ENCODE measurements at regions not wholly inside any gene's neighbourhood (a gene's known extent, or its start where the extent isn't known, plus 50 kb on each side); places are given as distances from the start of the nearest gene placed in this dataset.

DNA sequence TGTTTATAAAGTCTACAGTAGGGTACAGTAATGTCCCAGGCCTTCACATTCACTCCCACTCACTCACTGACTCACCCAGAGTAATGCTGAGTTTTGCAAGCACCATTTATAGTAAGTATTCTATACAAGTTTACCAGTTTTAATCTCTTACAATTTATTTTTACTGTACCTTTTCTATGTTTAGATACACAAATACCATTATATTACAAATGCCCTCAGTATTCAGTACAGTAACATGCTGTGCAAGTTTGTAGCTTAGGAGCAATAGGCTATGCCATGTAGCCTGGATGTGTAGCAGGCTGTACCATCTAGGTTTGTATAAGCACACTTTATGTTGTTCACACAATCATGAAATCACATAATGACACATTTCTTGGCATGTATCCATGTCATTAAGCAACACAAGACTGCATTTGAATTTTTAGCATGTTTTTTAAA is 673.6 kb downstream of the CD109 start:
- H3K36me3 ChIP-seq (ENCODE audit: insufficient read depth, low read length) = no peaks in the 10 kb centered on the region
- H3F3A ChIP-seq (ENCODE audit: insufficient read depth, low read length, poor library complexity, severe bottlenecking) = no peaks in the 10 kb centered on the region
- no peaks in the 10 kb centered on the region for H3K79me2 ChIP-seq (replicated peaks; ENCODE audit: insufficient read depth, low read length)
- H3K27me3 ChIP-seq (ENCODE audit: insufficient read depth, low read depth, low read length) = no peaks in the 10 kb centered on the region
- H3K4me3 ChIP-seq (ENCODE audit: low read length) = no peak overlapping the region
- no peak overlapping the region for H3K9ac ChIP-seq (ENCODE audit: low read length)
- no peaks in the 10 kb centered on the region for H4K20me1 ChIP-seq (ENCODE audit: insufficient read depth)
- no peaks in the 10 kb centered on the region for H3K9me2 ChIP-seq (ENCODE audit: insufficient read depth, low read length)
- H3K4me2 ChIP-seq (ENCODE audit: low read length) = no peak overlapping the region
- no peak overlapping the region for H3K27ac ChIP-seq (ENCODE audit: low read length)
- no peak overlapping the region for H2AFZ ChIP-seq (ENCODE audit: low read depth, low read length)
- TF ChIP-seq MXI1 (conservative IDR thresholded peaks at IDR 0.05; ENCODE audit: poor library complexity, severe bottlenecking) (no peak), TAF1 (IDR thresholded peaks at IDR 0.05; ENCODE audit: low read depth) (no peak), SMC3 (conservative IDR thresholded peaks at IDR 0.05; ENCODE audit: poor library complexity) (no peak), RAD21 (conservative IDR thresholded peaks at IDR 0.05) (no peak), POLR2AphosphoS5 (IDR thresholded peaks at IDR 0.05) (no peak)
- H3K9me3 ChIP-seq (ENCODE audit: low read length) = no peaks in the 10 kb centered on the region

- no peaks in the 10 kb centered on the region for H3K79me2 ChIP-seq (replicated peaks; ENCODE audit: insufficient read depth, low read length)
- no peak overlapping the region for H3K4me2 ChIP-seq (ENCODE audit: low read length)
- TF ChIP-seq RAD21 (conservative IDR thresholded peaks at IDR 0.05) = no peak
- H3K36me3 ChIP-seq (ENCODE audit: insufficient read depth, low read length) = no peaks in the 10 kb centered on the region
- no peaks in the 10 kb centered on the region for H3F3A ChIP-seq (ENCODE audit: insufficient read depth, low read length, poor library complexity, severe bottlenecking)
- no peaks in the 10 kb centered on the region for H4K20me1 ChIP-seq (ENCODE audit: insufficient read depth)
- no peak overlapping the region for H3K27ac ChIP-seq (ENCODE audit: low read length)
- no peak overlapping the region for H2AFZ ChIP-seq (ENCODE audit: low read depth, low read length)
- no peak overlapping the region for H3K9ac ChIP-seq (ENCODE audit: low read length)
- no peaks in the 10 kb centered on the region for H3K27me3 ChIP-seq (ENCODE audit: insufficient read depth, low read depth, low read length)
- H3K4me3 ChIP-seq (ENCODE audit: low read length) = no peak overlapping the region
- H3K9me3 ChIP-seq (ENCODE audit: low read length) = no peaks in the 10 kb centered on the region
- no peaks in the 10 kb centered on the region for H3K9me2 ChIP-seq (ENCODE audit: insufficient read depth, low read length)
Observed at GRCh38 chr6:74368746-74369145, 672.7 kb downstream of the CD109 start.

DNA sequence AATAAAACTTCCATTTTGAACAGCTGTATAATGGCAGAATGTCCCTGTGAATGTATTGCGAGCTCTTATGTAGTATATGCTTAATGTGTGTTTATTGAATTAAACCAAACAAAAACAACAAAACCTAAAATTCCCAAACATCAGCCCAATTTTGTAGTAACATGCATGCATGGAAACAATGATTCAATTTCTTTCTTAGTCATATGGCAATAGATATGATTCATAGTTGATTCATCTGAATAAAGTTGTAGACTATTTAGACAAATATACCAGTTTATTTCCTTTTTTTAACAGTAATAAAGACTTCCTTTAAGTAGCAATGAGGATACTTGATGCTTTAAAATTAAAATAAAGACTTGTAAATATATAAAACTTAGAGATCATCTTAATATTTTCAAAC is 670.6 kb downstream of the CD109 start:
- Histone ChIP-seq H3F3A (ENCODE audit: insufficient read depth, low read length, poor library complexity, severe bottlenecking) (no peaks in the 10 kb centered on the region), H3K9me2 (ENCODE audit: insufficient read depth, low read length) (no peaks in the 10 kb centered on the region), H3K4me3 (ENCODE audit: low read length) (no peak overlapping the region), H3K9ac (ENCODE audit: low read length) (no peak overlapping the region), H2AFZ (ENCODE audit: low read depth, low read length) (no peak overlapping the region), H4K20me1 (ENCODE audit: insufficient read depth) (no peaks in the 10 kb centered on the region), H3K9me3 (ENCODE audit: low read length) (no peaks in the 10 kb centered on the region), H3K79me2 (replicated peaks; ENCODE audit: insufficient read depth, low read length) (no peaks in the 10 kb centered on the region), H3K36me3 (ENCODE audit: insufficient read depth, low read length) (no peaks in the 10 kb centered on the region), H3K27ac (ENCODE audit: low read length) (no peak overlapping the region), H3K27me3 (ENCODE audit: insufficient read depth, low read depth, low read length) (no peaks in the 10 kb centered on the region), H3K4me2 (ENCODE audit: low read length) (no peak overlapping the region)
- no peak for TF ChIP-seq SMC3 (conservative IDR thresholded peaks at IDR 0.05; ENCODE audit: poor library complexity)
- TF ChIP-seq EZH2 (IDR thresholded peaks at IDR 0.05; ENCODE audit: borderline replicate concordance, insufficient read depth, low read length, poor library complexity, severe bottlenecking) = no peak
- TF ChIP-seq EP300 (conservative IDR thresholded peaks at IDR 0.05; ENCODE audit: poor library complexity, severe bottlenecking) = no peak
- TF ChIP-seq CTCF (IDR thresholded peaks at IDR 0.05; ENCODE audit: poor library complexity, severe bottlenecking) = no peak
- no peak for TF ChIP-seq TAF1 (IDR thresholded peaks at IDR 0.05; ENCODE audit: low read depth)
- no peak for TF ChIP-seq RAD21 (conservative IDR thresholded peaks at IDR 0.05)
- no peak for TF ChIP-seq MXI1 (conservative IDR thresholded peaks at IDR 0.05; ENCODE audit: poor library complexity, severe bottlenecking)
- TF ChIP-seq POLR2AphosphoS5 (IDR thresholded peaks at IDR 0.05) = no peak
- TF ChIP-seq, protein P1, sequence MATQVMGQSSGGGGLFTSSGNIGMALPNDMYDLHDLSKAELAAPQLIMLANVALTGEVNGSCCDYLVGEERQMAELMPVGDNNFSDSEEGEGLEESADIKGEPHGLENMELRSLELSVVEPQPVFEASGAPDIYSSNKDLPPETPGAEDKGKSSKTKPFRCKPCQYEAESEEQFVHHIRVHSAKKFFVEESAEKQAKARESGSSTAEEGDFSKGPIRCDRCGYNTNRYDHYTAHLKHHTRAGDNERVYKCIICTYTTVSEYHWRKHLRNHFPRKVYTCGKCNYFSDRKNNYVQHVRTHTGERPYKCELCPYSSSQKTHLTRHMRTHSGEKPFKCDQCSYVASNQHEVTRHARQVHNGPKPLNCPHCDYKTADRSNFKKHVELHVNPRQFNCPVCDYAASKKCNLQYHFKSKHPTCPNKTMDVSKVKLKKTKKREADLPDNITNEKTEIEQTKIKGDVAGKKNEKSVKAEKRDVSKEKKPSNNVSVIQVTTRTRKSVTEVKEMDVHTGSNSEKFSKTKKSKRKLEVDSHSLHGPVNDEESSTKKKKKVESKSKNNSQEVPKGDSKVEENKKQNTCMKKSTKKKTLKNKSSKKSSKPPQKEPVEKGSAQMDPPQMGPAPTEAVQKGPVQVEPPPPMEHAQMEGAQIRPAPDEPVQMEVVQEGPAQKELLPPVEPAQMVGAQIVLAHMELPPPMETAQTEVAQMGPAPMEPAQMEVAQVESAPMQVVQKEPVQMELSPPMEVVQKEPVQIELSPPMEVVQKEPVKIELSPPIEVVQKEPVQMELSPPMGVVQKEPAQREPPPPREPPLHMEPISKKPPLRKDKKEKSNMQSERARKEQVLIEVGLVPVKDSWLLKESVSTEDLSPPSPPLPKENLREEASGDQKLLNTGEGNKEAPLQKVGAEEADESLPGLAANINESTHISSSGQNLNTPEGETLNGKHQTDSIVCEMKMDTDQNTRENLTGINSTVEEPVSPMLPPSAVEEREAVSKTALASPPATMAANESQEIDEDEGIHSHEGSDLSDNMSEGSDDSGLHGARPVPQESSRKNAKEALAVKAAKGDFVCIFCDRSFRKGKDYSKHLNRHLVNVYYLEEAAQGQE (IDR thresholded peaks at IDR 0.05; ENCODE audit: borderline replicate concordance) = no peak

Data from neural cell (in vitro differentiated cells).